Tibial nerve (tissue), 4 donors: ENCODE measurements at regions not wholly inside any gene's neighbourhood (a gene's known extent, or its start where the extent isn't known, plus 50 kb on each side); places are given as distances from the start of the nearest gene placed in this dataset.

ENCODE experiments used
- DNase-seq, 2 donors: peaks; one replicate each; pipeline ENCODE4 v3.0.0-alpha.2; 2019; ENCODE audit warnings: low spot score in 2 of 2
- H3K27ac ChIP-seq, 4 donors: fragments of 200-600 bp; sonication (generic) in 3 of 4; one replicate each; pipeline ENCODE4 v1.5.1; 2017 to 2019; ENCODE audit warnings: mild to moderate bottlenecking in 1 of 4
- H3K27me3 ChIP-seq, 2 donors: fragments of 200-600 bp; sonication (generic) in 1 of 2; one replicate each; pipeline versions ENCODE4 v1.5.1 to v1.6.0; 2017 to 2019
- H3K36me3 ChIP-seq, 3 donors: fragments of 200-600 bp; sonication (generic); one replicate each; pipeline ENCODE4 v1.5.1; 2018 to 2019
- H3K4me1 ChIP-seq, 4 donors: fragments of 200-600 bp; sonication (generic) in 3 of 4; one replicate each; pipeline ENCODE4 v1.5.1; 2017 to 2019
- H3K4me3 ChIP-seq, 4 donors: fragments of 200-600 bp; sonication (generic) in 3 of 4; one replicate each; pipeline ENCODE4 v1.5.1; 2017 to 2019; ENCODE audit warnings: mild to moderate bottlenecking in 1 of 4, moderate library complexity in 1 of 4
- H3K9me3 ChIP-seq, 4 donors: fragments of 200-600 bp; sonication (generic) in 3 of 4; one replicate each; pipeline ENCODE4 v1.5.1; 2017 to 2019
- EP300 ChIP-seq, 2 donors: sonication (generic); formaldehyde crosslinking; IDR thresholded peaks; one replicate each; pipeline ENCODE4 v1.6.1; 2017; ENCODE audit warnings: antibody characterized with exemption in 2 of 2, mild to moderate bottlenecking in 1 of 2
- POLR2A ChIP-seq, 2 donors: fragments of 450-650 bp; IDR thresholded peaks; one replicate each; pipeline ENCODE4 v1.6.1; 2017; ENCODE audit warnings: antibody characterized with exemption in 2 of 2, mild to moderate bottlenecking in 2 of 2, moderate library complexity in 2 of 2
- WGBS, 2 donors: methylation state at CpG; one replicate each; pipeline ENCODE4 v1.1.5; 2018; 5-methylcytosine and 5-hydroxymethylcytosine counted together
- TF ChIP-seq, protein P1 (sequence below), 5 experiments: fragments of 200-600 bp in 3 of 5; fragments of 450-650 bp in 2 of 5; sonication (generic) in 3 of 5; IDR thresholded peaks; one replicate each; pipeline ENCODE4 v1.5.1; 2016 to 2019; ENCODE audit warnings: antibody characterized with exemption in 5 of 5, mild to moderate bottlenecking in 3 of 5, moderate library complexity in 2 of 5

DNA sequence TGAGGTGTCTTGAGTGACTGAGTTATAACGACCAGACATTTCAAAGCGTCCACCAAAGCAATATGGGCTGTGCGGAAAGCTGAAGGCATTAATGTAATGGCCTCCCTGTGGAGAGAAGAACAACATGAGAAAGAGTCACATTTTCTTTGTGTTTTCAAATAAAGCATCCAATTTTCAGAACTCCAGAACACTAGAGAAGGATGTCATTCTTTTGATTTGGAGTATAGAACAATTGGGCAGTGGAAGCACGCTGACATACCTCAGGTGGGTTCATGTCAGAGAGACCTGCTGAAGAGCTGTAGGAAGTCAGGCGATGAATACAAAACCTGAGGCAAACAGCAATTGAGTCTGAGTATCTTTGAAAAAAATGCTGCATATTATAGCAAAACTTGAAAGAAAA, 556.5 kb downstream of the GABRG2 start:
- Histone ChIP-seq H3K36me3 (no peaks in the 10 kb centered on the region), H3K4me3 (no peak overlapping the region), H3K4me1 (no peaks in the 10 kb centered on the region), H3K27ac (no peak overlapping the region), H3K9me3 (peaks cover 0 to 52% (median 0%) of the 10 kb centered on the region in 4 donors), H3K27me3 (no peaks in the 10 kb centered on the region)
- no peak for DNase-seq
- WGBS, 2 donors: 82 to 88% methylated on average over 5 of the region's 5 CpGs
- TF ChIP-seq EP300 (IDR thresholded peaks at IDR 0.05): no peak
- no peak for TF ChIP-seq POLR2A (IDR thresholded peaks at IDR 0.05)
- TF ChIP-seq, protein P1, sequence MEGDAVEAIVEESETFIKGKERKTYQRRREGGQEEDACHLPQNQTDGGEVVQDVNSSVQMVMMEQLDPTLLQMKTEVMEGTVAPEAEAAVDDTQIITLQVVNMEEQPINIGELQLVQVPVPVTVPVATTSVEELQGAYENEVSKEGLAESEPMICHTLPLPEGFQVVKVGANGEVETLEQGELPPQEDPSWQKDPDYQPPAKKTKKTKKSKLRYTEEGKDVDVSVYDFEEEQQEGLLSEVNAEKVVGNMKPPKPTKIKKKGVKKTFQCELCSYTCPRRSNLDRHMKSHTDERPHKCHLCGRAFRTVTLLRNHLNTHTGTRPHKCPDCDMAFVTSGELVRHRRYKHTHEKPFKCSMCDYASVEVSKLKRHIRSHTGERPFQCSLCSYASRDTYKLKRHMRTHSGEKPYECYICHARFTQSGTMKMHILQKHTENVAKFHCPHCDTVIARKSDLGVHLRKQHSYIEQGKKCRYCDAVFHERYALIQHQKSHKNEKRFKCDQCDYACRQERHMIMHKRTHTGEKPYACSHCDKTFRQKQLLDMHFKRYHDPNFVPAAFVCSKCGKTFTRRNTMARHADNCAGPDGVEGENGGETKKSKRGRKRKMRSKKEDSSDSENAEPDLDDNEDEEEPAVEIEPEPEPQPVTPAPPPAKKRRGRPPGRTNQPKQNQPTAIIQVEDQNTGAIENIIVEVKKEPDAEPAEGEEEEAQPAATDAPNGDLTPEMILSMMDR (IDR thresholded peaks at IDR 0.05): no peak

DNA sequence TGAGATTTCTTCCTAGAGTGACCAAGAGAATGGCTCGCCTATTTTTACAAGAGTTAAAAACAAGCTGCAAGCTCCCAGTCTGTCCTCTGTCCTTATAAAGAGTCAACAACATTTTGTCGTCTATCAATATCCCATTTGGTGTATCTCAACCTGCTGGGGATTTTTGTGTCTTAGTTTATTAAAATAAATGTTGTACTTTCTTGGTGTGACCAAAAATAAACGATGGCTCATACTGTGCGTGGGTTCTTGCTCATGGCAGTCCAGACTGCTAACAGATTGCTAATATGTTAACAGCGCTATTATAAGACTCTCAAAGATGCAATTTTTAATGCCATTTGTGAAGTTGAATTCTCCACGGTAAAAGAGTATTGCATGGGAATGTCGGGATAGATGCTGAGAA, 569.9 kb downstream of the GABRG2 start:
- no peaks in the 10 kb centered on the region for H3K4me1 ChIP-seq
- WGBS, 2 donors: 78 to 87% methylated on average over 7 of the region's 7 CpGs
- TF ChIP-seq, protein P1 (IDR thresholded peaks at IDR 0.05): no peak
- no peak for DNase-seq
- H3K36me3 ChIP-seq: no peaks in the 10 kb centered on the region
- peaks cover 0 to 23% (median 5%) of the 10 kb centered on the region in 4 donors for H3K9me3 ChIP-seq
- H3K27ac ChIP-seq: no peak overlapping the region
- no peak overlapping the region for H3K4me3 ChIP-seq
- no peaks in the 10 kb centered on the region for H3K27me3 ChIP-seq

DNA sequence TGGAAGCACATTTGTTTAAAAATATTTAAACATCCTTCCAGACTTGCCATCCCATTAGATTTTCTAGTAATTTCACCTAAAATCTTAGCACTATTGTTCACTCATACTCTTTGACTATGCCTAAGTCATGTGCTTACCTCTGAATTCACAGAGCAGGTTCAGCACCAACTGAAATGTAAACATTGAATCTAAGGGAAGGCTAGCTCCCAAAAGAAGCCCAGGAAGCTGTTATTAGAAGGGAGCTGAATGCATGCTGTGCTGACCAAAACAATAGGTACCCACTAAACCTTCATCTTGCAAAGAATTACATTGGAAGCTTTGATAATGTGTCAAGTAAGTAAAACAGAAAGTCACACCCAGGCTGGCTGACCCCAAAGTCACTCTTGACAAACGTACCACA, 571.3 kb downstream of the GABRG2 start:
- no peak for DNase-seq
- Histone ChIP-seq H3K4me3 (no peak overlapping the region), H3K9me3 (peaks cover 0 to 14% (median 3%) of the 10 kb centered on the region in 4 donors), H3K27me3 (no peaks in the 10 kb centered on the region), H3K36me3 (no peaks in the 10 kb centered on the region), H3K4me1 (no peaks in the 10 kb centered on the region), H3K27ac (no peak overlapping the region)
- 31 to 46% methylated on average over 1 of the region's 1 CpG for WGBS, 2 donors
- no peak for TF ChIP-seq POLR2A (IDR thresholded peaks at IDR 0.05)
- no peak for TF ChIP-seq EP300 (IDR thresholded peaks at IDR 0.05)
- TF ChIP-seq, protein P1 (IDR thresholded peaks at IDR 0.05): no peak

DNA sequence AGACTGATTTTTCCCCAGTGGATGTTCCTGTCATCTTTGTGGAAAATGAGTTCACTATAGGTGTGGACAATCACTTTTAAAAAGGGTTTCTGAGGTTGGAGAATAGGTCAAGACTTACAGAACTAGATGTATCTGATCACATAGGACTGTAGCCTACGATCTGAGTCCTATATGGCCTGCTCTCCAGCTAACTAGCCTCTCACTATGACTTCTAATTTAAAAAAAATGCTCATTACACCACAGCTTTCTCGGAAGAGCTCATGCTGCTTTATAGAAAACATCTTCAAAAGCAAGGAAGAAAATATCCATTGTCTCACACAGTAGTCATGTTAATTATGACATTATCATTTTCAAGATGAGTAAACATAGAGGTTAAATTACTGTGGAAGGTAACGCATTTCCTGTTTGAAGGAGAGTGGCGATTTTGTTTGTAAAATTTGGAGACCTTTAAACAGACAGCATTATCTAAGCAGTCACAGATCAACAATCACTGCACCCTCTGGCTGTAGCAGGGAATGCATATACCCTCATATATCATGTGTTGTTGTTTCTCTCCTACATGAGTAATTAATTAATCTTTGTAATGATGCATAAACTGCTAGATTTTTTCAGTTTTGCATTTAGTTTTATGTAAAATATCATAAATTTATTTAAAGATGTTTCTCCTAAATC, 573.7 kb downstream of the GABRG2 start:
- H3K4me3 ChIP-seq: no peak overlapping the region
- no peaks in the 10 kb centered on the region for H3K36me3 ChIP-seq
- WGBS, 2 donors: 57 to 66% methylated on average over 4 of the region's 4 CpGs
- H3K27ac ChIP-seq: no peak overlapping the region
- H3K27me3 ChIP-seq: no peaks in the 10 kb centered on the region
- H3K9me3 ChIP-seq: no peaks in the 10 kb centered on the region
- no peaks in the 10 kb centered on the region for H3K4me1 ChIP-seq
- TF ChIP-seq, protein P1 (IDR thresholded peaks at IDR 0.05): no peak
- TF ChIP-seq POLR2A (IDR thresholded peaks at IDR 0.05) (no peak), EP300 (IDR thresholded peaks at IDR 0.05) (no peak)
- DNase-seq: no peak

DNA sequence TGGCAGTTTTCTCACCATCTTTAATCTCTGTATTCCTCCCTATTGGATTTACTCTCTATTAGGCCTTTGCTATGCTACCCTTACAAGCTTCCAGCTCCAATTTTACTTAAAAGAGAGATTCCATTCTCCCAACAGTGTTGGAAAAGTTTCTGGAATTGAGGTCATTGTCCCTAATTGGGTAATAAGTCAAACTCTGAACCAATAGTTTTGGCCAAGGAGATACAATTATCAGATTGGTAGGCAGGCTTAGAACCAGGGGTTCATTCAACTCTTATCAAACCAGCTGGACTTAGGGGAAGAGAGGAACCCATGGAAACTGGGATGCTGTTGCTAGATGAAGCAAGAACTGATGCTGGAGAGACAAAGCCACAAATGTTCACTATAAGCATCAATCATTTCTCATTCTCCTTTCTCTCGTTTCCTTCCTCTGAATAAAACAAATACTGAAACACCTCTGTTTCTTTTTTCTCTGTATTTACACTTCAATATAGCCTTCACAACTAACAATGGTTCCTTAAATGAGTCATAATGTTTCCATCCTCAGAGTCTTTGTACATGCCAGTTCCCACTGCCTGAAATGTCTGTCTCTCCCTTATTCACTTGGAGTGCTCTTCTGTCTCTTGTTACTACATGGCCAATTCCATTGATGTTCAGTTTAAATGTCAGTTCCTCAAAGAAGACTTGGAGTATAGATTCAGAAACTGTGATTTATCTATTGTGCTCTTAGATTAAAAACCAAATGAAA, 587.3 kb downstream of the GABRG2 start:
- Histone ChIP-seq H3K4me1 (no peaks in the 10 kb centered on the region), H3K27ac (no peak overlapping the region), H3K4me3 (no peak overlapping the region), H3K9me3 (peaks cover 0 to 13% (median 0%) of the 10 kb centered on the region in 4 donors), H3K27me3 (no peaks in the 10 kb centered on the region), H3K36me3 (no peaks in the 10 kb centered on the region)
- no peak for DNase-seq
- 48 to 61% methylated on average over 1 of the region's 1 CpG for WGBS, 2 donors
- TF ChIP-seq, protein P1 (IDR thresholded peaks at IDR 0.05): no peak
- TF ChIP-seq POLR2A (IDR thresholded peaks at IDR 0.05): no peak
- no peak for TF ChIP-seq EP300 (IDR thresholded peaks at IDR 0.05)
